ENCODE measurements at regions not wholly inside any gene's neighbourhood (a gene's known extent, or its start where the extent isn't known, plus 50 kb on each side); places are given as distances from the start of the nearest gene placed in this dataset.

GRCh38 chr9:111176511-111176910 lies 138.2 kb upstream of the LPAR1 start:
- Histone ChIP-seq H3K9me3 (replicated peaks) (no peaks in the 10 kb centered on the region), H3K4me3 (no peak overlapping the region), H3K27me3 (no peaks in the 10 kb centered on the region), H3K27ac (no peak overlapping the region), H3K4me1 (peaks cover 16% of the 10 kb centered on the region), H3K36me3 (no peaks in the 10 kb centered on the region)
- DNase-seq = no peak

GRCh38 chr9:111175350-111175749 lies 137.1 kb upstream of the LPAR1 start:
- no peaks in the 10 kb centered on the region for H3K36me3 ChIP-seq
- DNase-seq = no peak
- no peaks in the 10 kb centered on the region for H3K27me3 ChIP-seq
- no peak overlapping the region for H3K4me3 ChIP-seq
- peaks cover 15% of the 10 kb centered on the region for H3K4me1 ChIP-seq
- no peak overlapping the region for H3K27ac ChIP-seq
- no peaks in the 10 kb centered on the region for H3K9me3 ChIP-seq (replicated peaks)

- Histone ChIP-seq H3K4me1 (no peaks in the 10 kb centered on the region), H3K36me3 (no peaks in the 10 kb centered on the region), H3K27me3 (no peaks in the 10 kb centered on the region), H3K9me3 (replicated peaks) (peaks cover 11% of the 10 kb centered on the region), H3K4me3 (no peak overlapping the region), H3K27ac (no peak overlapping the region)
- no peak for DNase-seq
Measured at GRCh38 chr9:111167341-111167740, 129.1 kb upstream of the LPAR1 start.

GRCh38 chr9:111163716-111164389 lies 125.6 kb upstream of the LPAR1 start:
- no peak overlapping the region for H3K27ac ChIP-seq
- H3K4me1 ChIP-seq = peaks cover 4% of the 10 kb centered on the region; the same call in 1 of the 2 replicates
- no peaks in the 10 kb centered on the region for H3K36me3 ChIP-seq
- no peaks in the 10 kb centered on the region for H3K27me3 ChIP-seq
- no peak for DNase-seq
- no peak overlapping the region for H3K4me3 ChIP-seq
- peaks cover 11% of the 10 kb centered on the region for H3K9me3 ChIP-seq (replicated peaks)

GRCh38 chr9:111162026-111162425 lies 123.8 kb upstream of the LPAR1 start:
- H3K4me1 ChIP-seq = peaks cover 4% of the 10 kb centered on the region; the same call in 1 of the 2 replicates
- H3K4me3 ChIP-seq = no peak overlapping the region
- no peaks in the 10 kb centered on the region; the same call in 1 of the 2 replicates for H3K9me3 ChIP-seq (replicated peaks)
- H3K36me3 ChIP-seq = no peaks in the 10 kb centered on the region
- no peak for DNase-seq
- no peak overlapping the region for H3K27ac ChIP-seq
- no peaks in the 10 kb centered on the region for H3K27me3 ChIP-seq

- no peaks in the 10 kb centered on the region for H3K27me3 ChIP-seq
- H3K4me1 ChIP-seq = peaks cover 4% of the 10 kb centered on the region; the same call in 1 of the 2 replicates
- DNase-seq = peak; percentile 9 to 46
- no peaks in the 10 kb centered on the region for H3K9me3 ChIP-seq (replicated peaks)
- no peak overlapping the region for H3K27ac ChIP-seq
- H3K4me3 ChIP-seq = no peak overlapping the region
- H3K36me3 ChIP-seq = no peaks in the 10 kb centered on the region
Measured at GRCh38 chr9:111161015-111161415, 122.7 kb upstream of the LPAR1 start.

GRCh38 chr9:111158999-111159398 lies 120.7 kb upstream of the LPAR1 start:
- Histone ChIP-seq H3K27me3 (no peaks in the 10 kb centered on the region), H3K36me3 (no peaks in the 10 kb centered on the region), H3K4me1 (peaks cover 10% of the 10 kb centered on the region), H3K27ac (no peak overlapping the region), H3K9me3 (replicated peaks) (no peaks in the 10 kb centered on the region), H3K4me3 (no peak overlapping the region)
- DNase-seq = no peak

- Histone ChIP-seq H3K4me3 (no peak overlapping the region), H3K27ac (no peak overlapping the region), H3K4me1 (peaks cover 14% of the 10 kb centered on the region), H3K9me3 (replicated peaks) (no peaks in the 10 kb centered on the region), H3K27me3 (no peaks in the 10 kb centered on the region), H3K36me3 (no peaks in the 10 kb centered on the region)
- no peak for DNase-seq
Measured at GRCh38 chr9:111158363-111158762, 120.1 kb upstream of the LPAR1 start.

GRCh38 chr9:111154081-111154562 lies 115.9 kb upstream of the LPAR1 start:
- no peaks in the 10 kb centered on the region for H3K36me3 ChIP-seq
- no peak overlapping the region for H3K27ac ChIP-seq
- DNase-seq = peak; percentile 29 to 58
- no peaks in the 10 kb centered on the region for H3K27me3 ChIP-seq
- peaks cover 9% of the 10 kb centered on the region for H3K4me1 ChIP-seq
- no peaks in the 10 kb centered on the region for H3K9me3 ChIP-seq (replicated peaks)
- no peak overlapping the region for H3K4me3 ChIP-seq

- no peaks in the 10 kb centered on the region for H3K27me3 ChIP-seq
- no peak for DNase-seq
- H3K36me3 ChIP-seq = no peaks in the 10 kb centered on the region
- H3K4me1 ChIP-seq = peaks cover 9% of the 10 kb centered on the region
- H3K4me3 ChIP-seq = no peak overlapping the region
- no peaks in the 10 kb centered on the region for H3K9me3 ChIP-seq (replicated peaks)
- H3K27ac ChIP-seq = no peak overlapping the region
Measured at GRCh38 chr9:111152614-111153406, 114.5 kb upstream of the LPAR1 start.

GRCh38 chr9:111151537-111151936 lies 113.3 kb upstream of the LPAR1 start:
- Histone ChIP-seq H3K27me3 (no peaks in the 10 kb centered on the region), H3K4me1 (peaks cover 15% of the 10 kb centered on the region)
- DNase-seq = peak in 1 of 2 experiments; percentile 10

GRCh38 chr9:111150181-111150580 lies 111.9 kb upstream of the LPAR1 start:
- no peak overlapping the region for H3K4me3 ChIP-seq
- no peak overlapping the region for H3K27ac ChIP-seq
- no peaks in the 10 kb centered on the region for H3K27me3 ChIP-seq
- peaks cover 19% of the 10 kb centered on the region for H3K4me1 ChIP-seq
- no peaks in the 10 kb centered on the region for H3K9me3 ChIP-seq (replicated peaks)
- no peak for DNase-seq
- no peaks in the 10 kb centered on the region for H3K36me3 ChIP-seq

More at GRCh38 chr9:111151537-111151936, 113.3 kb upstream of the LPAR1 start:
- Histone ChIP-seq H3K27ac (no peak overlapping the region), H3K9me3 (replicated peaks) (no peaks in the 10 kb centered on the region), H3K4me3 (no peak overlapping the region), H3K36me3 (no peaks in the 10 kb centered on the region)

GRCh38 chr9:111149018-111149759 lies 110.9 kb upstream of the LPAR1 start:
- H3K27me3 ChIP-seq = no peaks in the 10 kb centered on the region
- peaks cover 15% of the 10 kb centered on the region for H3K4me1 ChIP-seq
- no peaks in the 10 kb centered on the region for H3K36me3 ChIP-seq
- H3K4me3 ChIP-seq = no peak overlapping the region
- H3K9me3 ChIP-seq (replicated peaks) = no peaks in the 10 kb centered on the region
- peak; percentile 16 to 33 for DNase-seq
- H3K27ac ChIP-seq = no peak overlapping the region

- no peak for DNase-seq
Measured at GRCh38 chr9:111148052-111149017, 110.1 kb upstream of the LPAR1 start.

More at GRCh38 chr9:111148052-111149017, 110.1 kb upstream of the LPAR1 start:
- no peaks in the 10 kb centered on the region for H3K9me3 ChIP-seq (replicated peaks)
- H3K4me3 ChIP-seq = no peak overlapping the region
- no peaks in the 10 kb centered on the region for H3K36me3 ChIP-seq
- no peaks in the 10 kb centered on the region for H3K27me3 ChIP-seq
- H3K27ac ChIP-seq = no peak overlapping the region
- peaks cover 10% of the 10 kb centered on the region for H3K4me1 ChIP-seq
